T-cell (primary cell): ENCODE measurements at regions not wholly inside any gene's neighbourhood (a gene's known extent, or its start where the extent isn't known, plus 50 kb on each side); places are given as distances from the start of the nearest gene placed in this dataset.

ENCODE experiments used
- ATAC-seq, 4 experiments: fragments of 200-7000 bp in 3 of 4; fragments of 150-1000 bp in 1 of 4; cut with Tn5 transposase; replicated peaks in 1 of 4; 1 replicate in 3 of 4; 2 replicates in 1 of 4; pipeline ENCODE4 v1.10.0; 2021; ENCODE audit warnings: moderate library complexity in 3 of 4, mild to moderate bottlenecking in 2 of 4, moderate number of reproducible peaks in 1 of 4
- CTCF ChIA-PET, 2 donors: fragments of 300-600 bp; sonication (Branson Sonifier 250); formaldehyde crosslinking; loops; one replicate each; lab custom pipeline; 2022; ENCODE audit warnings: antibody characterized with exemption in 2 of 2; lab: Charles Lee
- POLR2A ChIA-PET, 2 donors: fragments of 300-600 bp; sonication (Branson Sonifier 250); formaldehyde crosslinking; loops; one replicate each; lab custom pipeline; 2022; ENCODE audit warnings: antibody characterized with exemption in 2 of 2; lab: Charles Lee
- DNase-seq, 35 experiments: peaks; one replicate each; pipeline versions ENCODE4 v3.0.0 to v3.0.0-alpha.2; 2013 to 2023
- H3K27ac ChIP-seq: one replicate; pipeline ENCODE4 v1.5.1; 2013; ENCODE audit warnings: low read length
- H3K27me3 ChIP-seq, 2 experiments: replicated peaks in 1 of 2; 1 replicate in 1 of 2; 2 replicates in 1 of 2; pipeline versions ENCODE4 v1.6.1 to v1.7.0; 2013; ENCODE audit warnings: low read length in 1 of 2, mixed read lengths in 1 of 2; ENCODE audit not compliant: control insufficient read depth in 2 of 2, insufficient read depth in 2 of 2; ENCODE audit errors: extremely low read depth in 1 of 2
- H3K36me3 ChIP-seq, 2 donors: 1 replicate in 1 of 2; 2 replicates in 1 of 2; pipeline versions ENCODE4 v1.6.1 to v1.7.0; 2013; ENCODE audit warnings: low read length in 1 of 2; ENCODE audit not compliant: control insufficient read depth in 2 of 2, insufficient read depth in 1 of 2; ENCODE audit errors: extremely low read depth in 1 of 2
- H3K4me1 ChIP-seq, 2 experiments: 1 replicate in 1 of 2; 2 replicates in 1 of 2; pipeline versions ENCODE4 v1.6.1 to v1.7.0; 2013; ENCODE audit warnings: low read length in 2 of 2, mixed read lengths in 1 of 2; ENCODE audit not compliant: insufficient read depth in 2 of 2, control insufficient read depth in 1 of 2; ENCODE audit errors: extremely low read depth in 1 of 2
- H3K4me3 ChIP-seq, 2 donors: 1 replicate in 1 of 2; 2 replicates in 1 of 2; pipeline versions ENCODE4 v1.5.1 to v1.7.0; 2013; ENCODE audit warnings: mild to moderate bottlenecking in 2 of 2, low read length in 1 of 2, moderate library complexity in 1 of 2; ENCODE audit not compliant: control insufficient read depth in 1 of 2; ENCODE audit errors: extremely low read depth in 1 of 2
- H3K9me3 ChIP-seq: 2 replicates; pipeline ENCODE4 v1.7.0; 2013
- H3K27ac Mint-ChIP-seq, 2 donors: one replicate each; pipeline ENCODE4 v1.8.0; 2020 to 2021; ENCODE audit warnings: mild to moderate bottlenecking in 2 of 2, mixed read lengths in 2 of 2
- H3K27me3 Mint-ChIP-seq, 2 donors: one replicate each; pipeline ENCODE4 v1.8.0; 2021 to 2022; ENCODE audit warnings: mixed read lengths in 2 of 2
- H3K36me3 Mint-ChIP-seq: one replicate; pipeline ENCODE4 v1.8.0; 2021; ENCODE audit warnings: mixed read lengths
- H3K4me1 Mint-ChIP-seq, 3 donors: one replicate each; pipeline ENCODE4 v1.8.0; 2020 to 2022; ENCODE audit warnings: mixed read lengths in 3 of 3, mild to moderate bottlenecking in 1 of 3
- H3K4me3 Mint-ChIP-seq, 3 donors: one replicate each; pipeline ENCODE4 v1.8.0; 2020 to 2022; ENCODE audit warnings: mild to moderate bottlenecking in 3 of 3, mixed read lengths in 3 of 3, moderate library complexity in 3 of 3
- H3K9me3 Mint-ChIP-seq, 3 donors: one replicate each; pipeline ENCODE4 v1.8.0; 2020 to 2022; ENCODE audit warnings: mixed read lengths in 3 of 3
- WGBS: methylation state at CpG from one replicate; pipeline ENCODE4 v1.1.5; 2013; ENCODE audit warnings: missing lambda C conversion rate; ENCODE audit not compliant: insufficient coverage; 5-methylcytosine and 5-hydroxymethylcytosine counted together

DNA sequence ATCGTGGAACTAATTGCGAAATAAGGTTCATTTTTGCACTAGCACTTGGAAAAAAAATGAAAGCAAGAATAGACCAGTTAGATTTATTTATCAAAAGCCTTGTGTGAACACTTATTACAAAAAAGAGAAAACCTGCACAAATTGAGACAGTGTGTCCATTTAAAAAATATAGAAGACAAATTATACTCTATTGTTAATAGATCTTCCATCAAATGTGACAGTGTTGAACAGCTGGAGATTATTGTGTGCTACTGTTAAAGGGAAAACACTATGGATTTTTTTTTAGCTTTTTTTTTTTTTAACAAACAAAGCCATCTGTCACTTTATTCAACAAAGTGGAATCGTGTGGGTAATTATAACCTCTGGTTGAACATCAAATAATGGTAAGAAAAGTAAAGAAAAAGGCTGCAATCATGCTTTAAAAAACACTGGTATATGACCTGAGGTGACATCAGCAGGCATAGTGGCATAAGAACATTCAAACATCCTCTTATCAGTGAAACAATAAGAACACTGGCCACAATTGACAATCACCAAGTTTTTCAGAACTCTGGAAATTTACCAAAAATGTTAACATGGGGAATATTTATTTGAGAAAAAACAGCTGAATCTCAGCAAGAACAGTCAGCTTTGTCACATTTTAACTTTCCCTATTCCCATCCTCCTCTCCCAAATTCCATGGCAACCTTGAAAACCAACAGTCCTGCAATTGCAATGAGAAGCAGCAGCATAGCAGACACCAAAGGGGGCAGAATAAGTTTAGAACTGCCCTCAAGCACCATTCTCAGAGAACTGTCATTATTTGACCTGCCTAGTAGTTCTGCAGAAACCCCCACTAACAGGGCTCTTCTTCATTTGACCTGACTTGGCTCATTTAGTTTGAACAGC is 442.3 kb upstream of the MON1B start:
- H3K36me3 Mint-ChIP-seq: no peaks in the 10 kb centered on the region
- H3K27me3 Mint-ChIP-seq: no peaks in the 10 kb centered on the region
- CTCF ChIA-PET: no interaction called here
- no peak overlapping the region for H3K27ac Mint-ChIP-seq
- POLR2A ChIA-PET: no interaction called here
- no peak overlapping the region for H3K4me3 ChIP-seq
- WGBS: no CpG with 5 or more reads among the region's 3 CpGs
- no peaks in the 10 kb centered on the region for H3K9me3 ChIP-seq
- H3K9me3 Mint-ChIP-seq: peaks cover 0 to 26% (median 16%) of the 10 kb centered on the region in 3 donors
- ATAC-seq (no peak), DNase-seq (no peak)
- H3K36me3 ChIP-seq: no peaks in the 10 kb centered on the region
- H3K27me3 ChIP-seq: no peaks in the 10 kb centered on the region
- no peak overlapping the region for H3K27ac ChIP-seq
- H3K4me1 Mint-ChIP-seq: no peaks in the 10 kb centered on the region
- H3K4me1 ChIP-seq: no peaks in the 10 kb centered on the region
- H3K4me3 Mint-ChIP-seq: no peak overlapping the region

DNA sequence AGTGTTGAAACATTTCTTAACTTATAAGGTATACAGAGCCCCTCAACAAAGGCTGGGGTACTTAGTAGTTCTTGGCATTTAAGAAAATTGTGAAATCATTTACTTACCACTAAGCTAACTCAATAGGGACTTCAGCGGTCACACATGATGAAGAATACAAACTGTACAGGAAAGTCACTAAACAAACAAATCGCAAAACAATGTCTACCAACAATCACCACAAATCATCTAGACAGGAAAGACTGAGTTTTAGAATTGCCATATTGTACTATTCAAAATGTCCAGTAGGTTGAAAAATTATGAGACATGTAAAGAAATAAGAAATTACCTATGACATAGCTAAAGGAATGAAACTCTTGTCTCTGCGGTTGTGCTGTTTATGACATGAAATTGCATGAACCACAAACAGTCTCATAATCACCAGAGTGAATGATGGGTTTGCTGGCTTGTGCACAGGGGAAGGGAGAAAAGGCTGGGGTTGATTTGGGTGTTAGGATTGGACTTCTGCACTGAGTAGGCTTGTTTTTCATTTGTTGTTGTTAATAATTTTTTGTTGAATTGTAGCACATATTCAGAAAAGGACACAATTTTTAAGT is 441.1 kb upstream of the MON1B start:
- H3K27ac ChIP-seq: no peak overlapping the region
- ATAC-seq: no peak
- ChIA-PET CTCF (no interaction called here), POLR2A (no interaction called here)
- H3K36me3 ChIP-seq: no peaks in the 10 kb centered on the region
- H3K4me3 Mint-ChIP-seq: no peak overlapping the region
- no peaks in the 10 kb centered on the region for H3K9me3 ChIP-seq
- DNase-seq: no peak
- no peak overlapping the region for H3K27ac Mint-ChIP-seq
- WGBS: no CpG with 5 or more reads among the region's 3 CpGs
- H3K4me3 ChIP-seq: no peak overlapping the region
- H3K4me1 ChIP-seq: no peaks in the 10 kb centered on the region
- H3K27me3 ChIP-seq: no peaks in the 10 kb centered on the region
- H3K9me3 Mint-ChIP-seq: peaks cover 0 to 20% (median 16%) of the 10 kb centered on the region in 3 donors
- H3K27me3 Mint-ChIP-seq: no peaks in the 10 kb centered on the region
- no peaks in the 10 kb centered on the region for H3K4me1 Mint-ChIP-seq
- H3K36me3 Mint-ChIP-seq: no peaks in the 10 kb centered on the region

DNA sequence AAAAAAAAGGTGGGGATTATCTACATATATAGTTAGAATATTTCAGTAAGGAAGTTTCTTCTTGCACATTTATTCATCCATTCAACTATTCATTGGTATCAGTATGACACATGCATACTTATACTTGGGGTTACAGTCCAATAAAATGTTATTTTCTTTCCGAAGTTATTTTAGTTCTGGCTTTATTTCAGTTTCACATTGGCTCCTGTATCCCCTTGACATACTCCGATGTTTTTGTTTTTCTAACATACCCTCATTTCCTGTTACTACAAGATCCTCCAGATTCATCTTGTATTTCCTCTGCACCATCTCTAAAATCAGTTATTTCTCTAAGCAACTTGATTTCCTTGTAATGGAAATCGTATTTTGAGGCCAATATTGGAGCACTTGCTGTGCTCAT is 435.5 kb upstream of the MON1B start:
- WGBS: 80% methylated on average over 1 of the region's 3 CpGs
- no peaks in the 10 kb centered on the region for H3K4me1 Mint-ChIP-seq
- no peak overlapping the region for H3K27ac ChIP-seq
- no peaks in the 10 kb centered on the region for H3K36me3 Mint-ChIP-seq
- H3K27me3 Mint-ChIP-seq: no peaks in the 10 kb centered on the region
- no peak overlapping the region for H3K4me3 Mint-ChIP-seq
- H3K36me3 ChIP-seq: no peaks in the 10 kb centered on the region
- ChIA-PET CTCF (no interaction called here), POLR2A (no interaction called here)
- ATAC-seq: no peak
- H3K4me3 ChIP-seq: no peak overlapping the region
- H3K27me3 ChIP-seq: no peaks in the 10 kb centered on the region
- H3K9me3 Mint-ChIP-seq: peaks cover 5 to 14% (median 11%) of the 10 kb centered on the region in 3 donors
- H3K27ac Mint-ChIP-seq: no peak overlapping the region
- no peaks in the 10 kb centered on the region for H3K4me1 ChIP-seq
- no peak for DNase-seq
- H3K9me3 ChIP-seq: peaks cover 2% of the 10 kb centered on the region

DNA sequence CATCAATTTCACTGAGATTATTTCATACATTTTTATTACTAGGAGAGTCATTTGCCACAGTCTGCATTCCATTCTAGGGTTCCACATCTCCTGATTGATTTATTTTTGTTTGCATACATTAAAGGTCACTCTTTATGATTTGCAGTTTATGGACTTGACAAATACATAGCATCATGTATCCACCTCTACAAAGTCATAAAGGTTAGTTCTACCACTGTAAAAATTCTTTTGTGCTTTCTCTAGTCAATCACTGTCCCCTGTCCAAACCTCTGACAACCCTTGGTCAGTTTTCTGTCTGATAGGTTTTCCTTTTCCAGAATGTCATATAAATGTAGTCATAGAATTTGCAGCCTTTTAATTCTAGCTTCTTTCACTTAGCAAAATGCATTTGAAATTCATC is 434.6 kb upstream of the MON1B start:
- DNase-seq (no peak), ATAC-seq (no peak)
- no peak overlapping the region for H3K27ac Mint-ChIP-seq
- no peaks in the 10 kb centered on the region for H3K27me3 ChIP-seq
- H3K9me3 ChIP-seq: peaks cover 2% of the 10 kb centered on the region
- ChIA-PET POLR2A (no interaction called here), CTCF (no interaction called here)
- H3K9me3 Mint-ChIP-seq: peaks cover 5 to 17% (median 16%) of the 10 kb centered on the region in 3 donors
- no peaks in the 10 kb centered on the region for H3K27me3 Mint-ChIP-seq
- no peak overlapping the region for H3K4me3 Mint-ChIP-seq
- H3K36me3 ChIP-seq: no peaks in the 10 kb centered on the region
- no peaks in the 10 kb centered on the region for H3K36me3 Mint-ChIP-seq
- no peaks in the 10 kb centered on the region for H3K4me1 ChIP-seq
- no peak overlapping the region for H3K27ac ChIP-seq
- H3K4me3 ChIP-seq: no peak overlapping the region
- H3K4me1 Mint-ChIP-seq: no peaks in the 10 kb centered on the region

DNA sequence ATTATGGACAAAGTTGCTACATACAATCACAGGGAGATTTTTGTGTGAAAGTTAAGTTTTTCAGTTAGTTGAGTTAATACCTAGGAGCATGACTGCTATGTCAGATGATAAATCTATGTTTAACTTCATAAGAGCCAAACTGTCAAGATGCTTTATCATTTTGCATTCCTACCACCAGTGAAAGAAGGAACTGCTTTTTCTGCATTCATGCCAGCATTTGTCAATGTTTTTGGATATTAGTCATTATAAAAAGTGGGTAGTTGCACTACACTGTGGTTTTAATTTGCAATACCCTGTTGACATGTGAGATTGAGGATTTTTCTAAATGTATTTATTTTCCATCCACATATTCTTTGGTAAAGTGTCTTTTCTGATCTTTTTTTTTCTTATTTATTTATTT is 434.0 kb upstream of the MON1B start:
- ChIA-PET POLR2A (no interaction called here), CTCF (no interaction called here)
- no peaks in the 10 kb centered on the region for H3K27me3 ChIP-seq
- no peak overlapping the region for H3K4me3 Mint-ChIP-seq
- no peaks in the 10 kb centered on the region for H3K36me3 ChIP-seq
- H3K4me1 Mint-ChIP-seq: no peaks in the 10 kb centered on the region
- H3K9me3 ChIP-seq: peaks cover 2% of the 10 kb centered on the region
- DNase-seq (no peak), ATAC-seq (no peak)
- H3K27ac Mint-ChIP-seq: no peak overlapping the region
- H3K9me3 Mint-ChIP-seq: peaks cover 5 to 18% (median 16%) of the 10 kb centered on the region in 3 donors
- no peak overlapping the region for H3K4me3 ChIP-seq
- no peaks in the 10 kb centered on the region for H3K36me3 Mint-ChIP-seq
- no peak overlapping the region for H3K27ac ChIP-seq
- H3K4me1 ChIP-seq: no peaks in the 10 kb centered on the region
- H3K27me3 Mint-ChIP-seq: no peaks in the 10 kb centered on the region

DNA sequence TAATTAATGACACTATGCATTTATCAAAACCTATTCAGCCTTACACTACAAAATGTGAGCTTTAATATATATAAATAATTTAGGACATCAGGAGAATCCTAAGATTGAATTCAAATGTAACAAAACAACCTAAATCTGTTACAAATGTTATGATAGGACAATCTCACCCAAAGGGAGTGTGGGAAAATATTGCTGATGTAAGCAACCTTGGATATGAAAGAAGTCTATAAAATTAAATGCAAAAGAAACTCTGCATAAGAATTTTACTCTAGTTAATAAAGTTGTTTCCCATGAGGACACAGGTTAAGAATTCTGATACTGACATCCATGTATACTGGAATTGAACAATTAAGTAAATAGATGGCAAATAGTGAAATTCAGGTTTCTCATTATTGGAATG is 424.5 kb upstream of the MON1B start:
- H3K36me3 Mint-ChIP-seq: no peaks in the 10 kb centered on the region
- no peaks in the 10 kb centered on the region for H3K9me3 ChIP-seq
- ChIA-PET POLR2A (no interaction called here), CTCF (no interaction called here)
- H3K27ac Mint-ChIP-seq: no peak overlapping the region
- no peak overlapping the region for H3K27ac ChIP-seq
- H3K4me1 Mint-ChIP-seq: no peaks in the 10 kb centered on the region
- no peaks in the 10 kb centered on the region for H3K27me3 ChIP-seq
- H3K4me3 Mint-ChIP-seq: no peak overlapping the region
- ATAC-seq (no peak), DNase-seq (no peak)
- no peak overlapping the region for H3K4me3 ChIP-seq
- H3K27me3 Mint-ChIP-seq: no peaks in the 10 kb centered on the region
- no peaks in the 10 kb centered on the region for H3K4me1 ChIP-seq
- no peaks in the 10 kb centered on the region for H3K36me3 ChIP-seq
- peaks cover 10 to 30% (median 24%) of the 10 kb centered on the region in 3 donors for H3K9me3 Mint-ChIP-seq
